A673 (cell line): ENCODE measurements at regions not wholly inside any gene's neighbourhood (a gene's known extent, or its start where the extent isn't known, plus 50 kb on each side); places are given as distances from the start of the nearest gene placed in this dataset.

Experiments
- CTCF ChIP-seq: fragments of 300-800, 200-600 bp; sonication (generic); conservative IDR thresholded peaks from 2 replicates; pipeline ENCODE4 v1.5.1; 2017; ENCODE audit warnings: low read depth, mild to moderate bottlenecking, antibody characterized with exemption, low read length, moderate library complexity, mixed read lengths
- EZH2 ChIP-seq: fragments of 200-600 bp; sonication (generic); IDR thresholded peaks from 2 replicates; pipeline ENCODE4 v1.6.1; 2017; ENCODE audit warnings: borderline replicate concordance, low read depth, mild to moderate bottlenecking, mixed read lengths, antibody characterized with exemption, low read length; ENCODE audit not compliant: poor library complexity, severe bottlenecking

GRCh38 chr13:21853779-21854178 lies 182.9 kb downstream of the FGF9 start:
- TF ChIP-seq CTCF = no peak
- no peak for TF ChIP-seq EZH2
